ENCODE measurements at regions not wholly inside any gene's neighbourhood (a gene's known extent, or its start where the extent isn't known, plus 50 kb on each side); places are given as distances from the start of the nearest gene placed in this dataset.
A peak's percentile ranks its signal among the peaks of the same experiment; 100 is the strongest.

- Mint-ChIP-seq H3K27ac (peak overlapping the region; percentile 72), H3K9me3 (no peaks in the 10 kb centered on the region), H3K4me1 (ENCODE audit: low read depth) (peaks cover 13% of the 10 kb centered on the region), H3K36me3 (ENCODE audit: low read depth) (no peaks in the 10 kb centered on the region), H3K4me3 (peak overlapping the region; percentile 90), H3K27me3 (peaks cover 10% of the 10 kb centered on the region)
- ChIA-PET POLR2A (interaction anchor here (1.1 to 3.1 kb wide), 5 partner anchors 31 to 100 kb away, joined by 3 to 10 read pairs (median 4); no protein-coding TSS in a partner anchor), CTCF (interaction anchor here (0.9 to 6.8 kb wide), 24 partner anchors 10 to 576 kb away, joined by 3 to 74 read pairs (median 6); partner anchors contain the start of gene TMEM267)
- no peak for TF ChIP-seq CTCF (IDR thresholded peaks at IDR 0.05)
- intact Hi-C loops (cut with micrococcal nuclease): loop anchor here (2.0 kb wide), 2 partner anchors 43 to 133 kb away; partner anchors contain the start of gene ANXA2R
- DNase-seq: no peak
- no peak for ATAC-seq
Observed at GRCh38 chr5:42908086-42908485, 96.4 kb upstream of the SELENOP start.

- POLR2A ChIA-PET: interaction anchor here (0.9 kb wide), 1 partner anchor 45 kb away, joined by 3 read pairs; no protein-coding TSS in a partner anchor
- CTCF ChIA-PET: interaction anchor here (2.2 kb wide), 1 partner anchor 16 kb away, joined by 8 read pairs; no protein-coding TSS in a partner anchor
- TF ChIP-seq CTCF (IDR thresholded peaks at IDR 0.05): no peak
- DNase-seq (no peak), ATAC-seq (no peak)
- H3K4me1 Mint-ChIP-seq (ENCODE audit: low read depth): peaks cover 10% of the 10 kb centered on the region
- intact Hi-C loops (cut with micrococcal nuclease): no loop called here
- peaks cover 10% of the 10 kb centered on the region for H3K27me3 Mint-ChIP-seq
- no peak overlapping the region for H3K4me3 Mint-ChIP-seq
- H3K9me3 Mint-ChIP-seq: no peaks in the 10 kb centered on the region
- no peak overlapping the region for H3K27ac Mint-ChIP-seq
- H3K36me3 Mint-ChIP-seq (ENCODE audit: low read depth): no peaks in the 10 kb centered on the region
Observed at GRCh38 chr5:42905827-42906226, 94.1 kb upstream of the SELENOP start.

- no peak overlapping the region for H3K4me3 Mint-ChIP-seq
- H3K4me1 Mint-ChIP-seq (ENCODE audit: low read depth): no peaks in the 10 kb centered on the region
- DNase-seq: no peak
- POLR2A ChIA-PET: no interaction called here
- intact Hi-C loops (cut with micrococcal nuclease): no loop called here
- peaks cover 3% of the 10 kb centered on the region for H3K27me3 Mint-ChIP-seq
- no peaks in the 10 kb centered on the region for H3K36me3 Mint-ChIP-seq (ENCODE audit: low read depth)
- H3K27ac Mint-ChIP-seq: no peak overlapping the region
- no peak for TF ChIP-seq CTCF (IDR thresholded peaks at IDR 0.05)
- CTCF ChIA-PET: interaction anchor here (0.7 kb wide), 1 partner anchor 8 kb away, joined by 4 read pairs; no protein-coding TSS in a partner anchor
- H3K9me3 Mint-ChIP-seq: no peaks in the 10 kb centered on the region
- ATAC-seq: no peak
Observed at GRCh38 chr5:42900734-42901133, 89.0 kb upstream of the SELENOP start.

GRCh38 chr5:42898760-42899159, 87.1 kb upstream of the SELENOP start:
- ChIA-PET CTCF (interaction anchor here (1.4 to 1.6 kb wide), 2 partner anchors 9 to 10 kb away, joined by 3 to 7 read pairs; no protein-coding TSS in a partner anchor), POLR2A (no interaction called here)
- intact Hi-C loops (cut with micrococcal nuclease): no loop called here
- Mint-ChIP-seq H3K4me1 (ENCODE audit: low read depth) (no peaks in the 10 kb centered on the region), H3K27me3 (no peaks in the 10 kb centered on the region), H3K27ac (no peak overlapping the region), H3K36me3 (ENCODE audit: low read depth) (no peaks in the 10 kb centered on the region), H3K4me3 (no peak overlapping the region), H3K9me3 (no peaks in the 10 kb centered on the region)
- no peak for ATAC-seq
- no peak for DNase-seq
- no peak for TF ChIP-seq CTCF (IDR thresholded peaks at IDR 0.05)

GRCh38 chr5:42896523-42896922, 84.8 kb upstream of the SELENOP start:
- Mint-ChIP-seq H3K4me3 (no peak overlapping the region), H3K36me3 (ENCODE audit: low read depth) (no peaks in the 10 kb centered on the region), H3K27me3 (no peaks in the 10 kb centered on the region), H3K9me3 (no peaks in the 10 kb centered on the region), H3K27ac (no peak overlapping the region), H3K4me1 (ENCODE audit: low read depth) (no peaks in the 10 kb centered on the region)
- ATAC-seq: no peak
- CTCF ChIA-PET: interaction anchor here (1.1 kb wide), 1 partner anchor 12 kb away, joined by 4 read pairs; no protein-coding TSS in a partner anchor
- no peak for DNase-seq
- intact Hi-C loops (cut with micrococcal nuclease): no loop called here
- TF ChIP-seq CTCF (IDR thresholded peaks at IDR 0.05): no peak
- POLR2A ChIA-PET: interaction anchor here (0.7 kb wide), 1 partner anchor 45 kb away, joined by 3 read pairs; no protein-coding TSS in a partner anchor
